ENCODE measurements at regions not wholly inside any gene's neighbourhood (a gene's known extent, or its start where the extent isn't known, plus 50 kb on each side); places are given as distances from the start of the nearest gene placed in this dataset.

GRCh38 chr10:52883996-52884871 is 111.7 kb upstream of the MBL2 start:
- DNase-seq (ENCODE audit: low spot score), result peak; percentile 25

- DNase-seq (ENCODE audit: low spot score), result no peak
These were observed 106.7 kb upstream of the MBL2 start for GRCh38 chr10:52879091-52879807.

- DNase-seq (ENCODE audit: low spot score), result no peak
These were observed 104.9 kb upstream of the MBL2 start for GRCh38 chr10:52877451-52877850.

- DNase-seq (ENCODE audit: low spot score), result no peak
These were observed 102.8 kb upstream of the MBL2 start for GRCh38 chr10:52875336-52875735.

- DNase-seq (ENCODE audit: low spot score), result no peak
These were observed 102.0 kb upstream of the MBL2 start for GRCh38 chr10:52874581-52874980.

GRCh38 chr10:52871191-52871843 is 98.7 kb upstream of the MBL2 start:
- no peak for DNase-seq (ENCODE audit: low spot score)

- DNase-seq (ENCODE audit: low spot score), result no peak
These were observed 98.0 kb upstream of the MBL2 start for GRCh38 chr10:52870562-52870961.

GRCh38 chr10:52869864-52870263 is 97.3 kb upstream of the MBL2 start:
- no peak for DNase-seq (ENCODE audit: low spot score)

- no peak for DNase-seq (ENCODE audit: low spot score)
These were observed 92.6 kb upstream of the MBL2 start for GRCh38 chr10:52865213-52865612.

GRCh38 chr10:52864201-52865106 is 91.9 kb upstream of the MBL2 start:
- DNase-seq (ENCODE audit: low spot score), result no peak

- no peak for DNase-seq (ENCODE audit: low spot score)
These were observed 86.1 kb upstream of the MBL2 start for GRCh38 chr10:52858722-52859121.

GRCh38 chr10:52855546-52856325 is 83.2 kb upstream of the MBL2 start:
- no peak for DNase-seq (ENCODE audit: low spot score)

GRCh38 chr10:52853704-52854103 is 81.1 kb upstream of the MBL2 start:
- DNase-seq (ENCODE audit: low spot score), result no peak

GRCh38 chr10:52836816-52837215 is 64.2 kb upstream of the MBL2 start:
- no peak for DNase-seq (ENCODE audit: low spot score)

Data from germinal center (tissue), 1 donor.